Brain microvascular endothelial cell (primary cell): ENCODE measurements at regions not wholly inside any gene's neighbourhood (a gene's known extent, or its start where the extent isn't known, plus 50 kb on each side); places are given as distances from the start of the nearest gene placed in this dataset.

Source experiments
- DNase-seq: peaks from one replicate; pipeline ENCODE4 v3.0.0-alpha.2; 2020
- H3K27ac ChIP-seq: fragments of 250-450 bp; sonication (Bioruptor Pico); 2 replicates; pipeline ENCODE4 v1.5.1; 2020; ENCODE audit warnings: mild to moderate bottlenecking, moderate library complexity
- H3K27me3 ChIP-seq: fragments of 250-450 bp; sonication (Bioruptor Pico); replicated peaks from 2 replicates; pipeline ENCODE4 v1.5.1; 2020; ENCODE audit warnings: mild to moderate bottlenecking
- H3K36me3 ChIP-seq: fragments of 250-450 bp; sonication (Bioruptor Pico); replicated peaks from 2 replicates; pipeline ENCODE4 v1.5.1; 2020; ENCODE audit warnings: mild to moderate bottlenecking
- H3K4me3 ChIP-seq: 2 replicates; pipeline ENCODE4 v1.5.1; 2011; ENCODE audit warnings: low read depth, mild to moderate bottlenecking, control low read depth, low read length, moderate library complexity
- CTCF ChIP-seq: IDR thresholded peaks from 2 replicates; pipeline ENCODE4 v1.5.1; 2011; ENCODE audit warnings: low read depth, mild to moderate bottlenecking, moderate library complexity, low read length, control low read depth, inconsistent platforms; ENCODE audit errors: missing control alignments
- in situ Hi-C: cut with HindIII; loops from 2 replicates; pipeline ENCODE4 v1.10.0; 2017; ENCODE audit warnings: low sequenced_read_pairs, low pct_ligation_motif_present

GRCh38 chrX:6599230-6599860, 64.4 kb upstream of the VCX3A start:
- Histone ChIP-seq H3K36me3 (no peaks in the 10 kb centered on the region), H3K27ac (no peak overlapping the region), H3K4me3 (no peak overlapping the region), H3K27me3 (no peaks in the 10 kb centered on the region)
- in situ Hi-C loops, result no loop called here
- no peak for TF ChIP-seq CTCF
- no peak for DNase-seq
